HEK293T (cell line): ENCODE measurements at regions not wholly inside any gene's neighbourhood (a gene's known extent, or its start where the extent isn't known, plus 50 kb on each side); places are given as distances from the start of the nearest gene placed in this dataset.

Experiments used
- CTCF ChIA-PET: fragments of 350-600 bp; formaldehyde crosslinking; extraction: SDS; loops from one replicate; lab custom pipeline; 2021; ENCODE audit warnings: antibody characterized with exemption, inconsistent platforms; lab: Yijun Ruan, JAX
- POLR2A ChIA-PET: fragments of 350-600 bp; formaldehyde crosslinking; extraction: SDS; loops from one replicate; lab custom pipeline; 2020; ENCODE audit warnings: antibody characterized with exemption, inconsistent platforms; lab: Yijun Ruan, JAX
- DNase-seq: peaks from one replicate; pipeline ENCODE4 v3.0.0; 2012; ENCODE audit warnings: mixed read lengths; ENCODE audit errors: extremely low spot score
- ARNT ChIP-seq: fragments of 450-650 bp; IDR thresholded peaks from 2 replicates; pipeline ENCODE4 v1.6.1; 2017; ENCODE audit warnings: mild to moderate bottlenecking
- BHLHE40 ChIP-seq: fragments of 450-650 bp; IDR thresholded peaks from 2 replicates; pipeline ENCODE4 v1.6.1; 2016; ENCODE audit warnings: mild to moderate bottlenecking, moderate library complexity, borderline replicate concordance
- CTBP1 ChIP-seq: fragments of 450-650 bp; IDR thresholded peaks from 2 replicates; pipeline ENCODE4 v1.6.1; 2016; ENCODE audit warnings: borderline replicate concordance
- ELF4 ChIP-seq: fragments of 450-650 bp; IDR thresholded peaks from 2 replicates; pipeline ENCODE4 v1.6.1; 2017; ENCODE audit warnings: antibody characterized with exemption
- FOXA1 ChIP-seq: fragments of 450-650 bp; IDR thresholded peaks from 2 replicates; pipeline ENCODE4 v1.6.1; 2016; ENCODE audit warnings: mild to moderate bottlenecking
- FOXK2 ChIP-seq: fragments of 450-650 bp; IDR thresholded peaks from 2 replicates; pipeline ENCODE4 v1.6.1; 2016; ENCODE audit warnings: mild to moderate bottlenecking
- FOXM1 ChIP-seq: fragments of 450-650 bp; IDR thresholded peaks from 2 replicates; pipeline ENCODE4 v1.6.1; 2017; ENCODE audit warnings: mild to moderate bottlenecking, borderline replicate concordance
- HDGF ChIP-seq: fragments of 450-650 bp; IDR thresholded peaks from 2 replicates; pipeline ENCODE4 v1.6.1; 2017; ENCODE audit warnings: antibody characterized with exemption, borderline replicate concordance
- L3MBTL2 ChIP-seq: fragments of 450-650 bp; conservative IDR thresholded peaks from 2 replicates; pipeline ENCODE4 v1.6.1; 2016; ENCODE audit warnings: mild to moderate bottlenecking
- LEF1 ChIP-seq: fragments of 450-650 bp; IDR thresholded peaks from 2 replicates; pipeline ENCODE4 v1.6.1; 2017; ENCODE audit warnings: mild to moderate bottlenecking, borderline replicate concordance
- NFRKB ChIP-seq: fragments of 450-650 bp; IDR thresholded peaks from 2 replicates; pipeline ENCODE4 v1.6.1; 2016; ENCODE audit warnings: mild to moderate bottlenecking, moderate library complexity
- SP1 ChIP-seq: fragments of 450-650 bp; IDR thresholded peaks from 2 replicates; pipeline ENCODE4 v1.6.1; 2017
- SUZ12 ChIP-seq: fragments of 450-650 bp; IDR thresholded peaks from 2 replicates; pipeline ENCODE4 v1.6.1; 2016; ENCODE audit warnings: mild to moderate bottlenecking
- TARDBP ChIP-seq: fragments of 450-650 bp; IDR thresholded peaks from 2 replicates; pipeline ENCODE4 v1.6.1; 2016
- ZNF384 ChIP-seq: fragments of 450-650 bp; IDR thresholded peaks from 2 replicates; pipeline ENCODE4 v1.6.1; 2016
- TF ChIP-seq, protein P1 (sequence below): fragments of 450-650 bp; IDR thresholded peaks from 2 replicates; pipeline ENCODE4 v1.6.1; 2016

DNA sequence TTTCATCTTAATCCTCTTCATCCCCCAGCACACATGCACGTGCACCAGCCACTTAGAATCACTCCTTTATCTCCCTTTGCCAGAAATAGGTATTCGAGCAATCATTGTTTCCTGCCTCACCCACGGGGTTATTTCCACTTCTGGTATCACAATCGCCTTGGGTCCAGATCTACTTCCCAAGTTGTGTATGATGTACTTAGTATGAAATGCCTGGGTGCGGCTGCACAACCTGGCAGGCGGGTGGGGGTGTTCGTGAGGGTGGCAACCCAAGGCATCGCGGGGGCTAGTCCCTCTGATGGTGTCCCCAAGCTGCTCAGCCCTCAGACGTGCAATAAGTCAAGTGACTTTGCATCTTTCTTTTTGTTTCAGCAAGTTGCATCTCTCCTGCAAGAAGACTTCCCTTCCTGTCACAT is 475.6 kb downstream of the MIAT start:
- TF ChIP-seq BHLHE40 = no peak
- TF ChIP-seq L3MBTL2 = no peak
- TF ChIP-seq ZNF384 = no peak
- no peak for TF ChIP-seq ELF4
- TF ChIP-seq NFRKB = no peak
- TF ChIP-seq ARNT = no peak
- no peak for TF ChIP-seq FOXA1
- CTCF ChIA-PET = no interaction called here
- no peak for DNase-seq
- POLR2A ChIA-PET = no interaction called here

DNA sequence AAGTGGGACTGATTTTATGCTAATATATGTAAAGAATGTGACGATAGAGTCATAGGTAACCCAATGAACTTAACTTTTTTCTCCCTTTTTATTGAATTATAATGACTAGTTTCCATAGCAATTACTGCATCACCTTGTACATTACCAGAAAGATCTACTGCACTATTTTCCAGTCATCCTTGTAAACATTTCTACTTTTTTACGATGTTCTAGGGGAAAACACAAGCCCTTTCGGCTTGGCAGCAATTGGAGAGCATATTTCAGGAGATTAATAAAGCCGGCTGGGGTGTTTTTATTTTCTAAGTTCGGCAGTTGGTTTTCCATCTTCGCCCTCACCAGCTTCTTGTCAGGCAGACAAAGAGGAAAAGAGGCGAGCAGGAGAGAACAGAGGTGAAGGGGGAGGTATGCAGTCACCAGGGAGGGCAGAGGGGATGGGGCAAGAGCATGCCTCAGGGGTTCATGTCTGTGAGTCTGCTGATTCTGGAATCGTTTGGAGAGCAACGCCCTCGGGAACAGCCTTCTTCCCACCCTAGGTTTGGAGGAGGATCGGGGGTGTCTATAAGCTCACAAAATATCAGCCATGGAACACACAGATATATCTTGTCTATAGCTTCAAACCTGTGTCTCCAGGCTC is 476.4 kb downstream of the MIAT start:
- ChIA-PET CTCF (no interaction called here), POLR2A (no interaction called here)
- TF ChIP-seq SP1 = no peak
- TF ChIP-seq, protein P1, sequence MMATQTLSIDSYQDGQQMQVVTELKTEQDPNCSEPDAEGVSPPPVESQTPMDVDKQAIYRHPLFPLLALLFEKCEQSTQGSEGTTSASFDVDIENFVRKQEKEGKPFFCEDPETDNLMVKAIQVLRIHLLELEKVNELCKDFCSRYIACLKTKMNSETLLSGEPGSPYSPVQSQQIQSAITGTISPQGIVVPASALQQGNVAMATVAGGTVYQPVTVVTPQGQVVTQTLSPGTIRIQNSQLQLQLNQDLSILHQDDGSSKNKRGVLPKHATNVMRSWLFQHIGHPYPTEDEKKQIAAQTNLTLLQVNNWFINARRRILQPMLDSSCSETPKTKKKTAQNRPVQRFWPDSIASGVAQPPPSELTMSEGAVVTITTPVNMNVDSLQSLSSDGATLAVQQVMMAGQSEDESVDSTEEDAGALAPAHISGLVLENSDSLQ = no peak
- TF ChIP-seq HDGF = no peak

DNA sequence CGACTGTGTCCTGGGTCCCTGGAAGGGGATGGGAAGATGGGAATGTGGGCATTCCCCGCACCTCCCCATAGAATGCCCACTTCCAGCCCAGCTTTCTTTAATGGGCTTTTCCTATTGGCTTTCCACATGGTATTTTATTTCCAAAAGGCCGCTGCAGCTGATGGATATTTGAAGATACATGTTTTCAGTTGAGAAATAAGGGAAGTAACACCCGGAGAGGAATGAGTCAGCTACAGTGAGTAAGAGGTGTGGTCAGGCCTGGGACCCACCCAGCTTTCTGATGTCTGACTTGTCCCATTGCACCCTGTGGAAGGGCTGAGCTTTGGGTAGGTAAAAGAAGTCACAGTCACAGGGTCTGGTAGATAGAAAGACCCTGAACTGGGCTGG is 476.9 kb downstream of the MIAT start:
- no peak for DNase-seq
- ChIA-PET POLR2A (no interaction called here), CTCF (no interaction called here)
- TF ChIP-seq FOXK2 (no peak), L3MBTL2 (no peak), BHLHE40 (no peak), SP1 (no peak), ELF4 (no peak), FOXA1 (no peak), CTBP1 (no peak), FOXM1 (no peak), HDGF (no peak), ZNF384 (no peak), LEF1 (no peak), ARNT (no peak), NFRKB (no peak)

More for the DNA sequence above, 476.4 kb downstream of the MIAT start:
- no peak for DNase-seq

DNA sequence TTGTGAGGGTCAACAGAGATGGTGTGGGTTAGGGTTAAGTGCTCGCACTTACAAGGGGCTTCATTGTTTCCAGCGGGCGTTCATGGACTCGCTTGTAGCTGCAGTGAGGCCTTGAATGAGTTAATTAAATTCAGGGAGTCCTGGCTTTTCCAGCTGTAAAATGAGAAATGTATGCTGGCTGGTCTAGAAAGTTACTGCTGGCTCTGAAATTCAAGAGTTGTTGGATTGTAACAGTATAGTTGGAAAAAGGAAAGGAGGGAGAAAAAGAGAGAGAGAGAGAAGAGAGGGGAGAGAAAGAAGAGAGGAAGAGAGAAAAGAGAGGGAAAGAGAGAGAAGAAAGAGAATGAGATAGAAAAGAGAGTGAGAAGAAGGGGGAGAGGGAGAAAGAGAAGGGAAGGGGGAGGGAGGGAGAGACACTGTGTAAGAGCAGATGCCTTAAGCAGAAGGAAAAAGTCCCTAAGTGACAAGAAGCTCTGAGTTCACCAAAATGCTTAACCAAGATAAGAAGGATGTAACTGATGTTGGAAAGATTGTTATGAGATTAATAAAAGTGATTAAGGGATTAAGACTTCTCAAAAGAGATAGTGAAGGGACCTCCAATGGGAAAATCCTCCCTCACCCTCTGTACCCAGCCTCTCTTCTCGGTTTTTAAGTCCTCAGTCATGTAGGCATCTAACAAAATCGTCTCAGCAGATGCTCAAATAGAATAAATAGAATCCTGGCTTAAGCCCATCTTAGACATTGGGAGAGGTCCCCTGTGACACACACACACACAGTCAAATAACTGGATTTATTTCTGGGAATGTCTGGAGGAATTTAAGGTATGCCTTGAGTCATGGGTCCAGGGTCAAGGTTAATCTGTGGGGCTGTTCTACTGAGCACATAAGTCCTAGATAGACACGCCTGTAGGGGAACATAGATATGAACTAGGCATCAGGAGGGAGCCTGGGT is 477.9 kb downstream of the MIAT start:
- ChIA-PET CTCF (no interaction called here), POLR2A (no interaction called here)
- TF ChIP-seq TARDBP (no peak), ZNF384 (no peak), FOXK2 (no peak), SUZ12 (no peak)
- DNase-seq = no peak

DNA sequence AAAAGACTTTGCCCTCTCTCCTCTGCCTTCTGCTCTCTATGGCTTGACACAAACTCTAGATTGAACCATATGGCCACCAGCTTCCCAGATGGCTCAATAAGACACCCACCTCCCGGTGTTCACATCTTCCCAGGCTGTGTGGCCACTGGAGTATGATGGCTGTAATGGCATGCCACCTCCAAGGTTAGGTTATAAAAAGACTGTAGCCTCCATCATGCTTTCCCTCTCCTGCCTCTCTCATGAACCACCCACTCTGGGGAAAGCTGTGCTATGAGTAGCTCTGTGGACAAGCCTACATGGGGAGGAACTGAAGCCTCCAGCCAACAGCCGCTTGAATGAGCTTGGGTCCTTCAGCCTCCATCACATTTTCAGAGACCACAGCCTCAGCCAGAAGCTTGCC is 479.2 kb downstream of the MIAT start:
- TF ChIP-seq ARNT (no peak), FOXK2 (no peak), FOXM1 (no peak), L3MBTL2 (no peak), BHLHE40 (no peak), ELF4 (no peak), FOXA1 (no peak), CTBP1 (no peak), LEF1 (no peak), NFRKB (no peak), HDGF (no peak), ZNF384 (no peak), TARDBP (no peak), SUZ12 (no peak), SP1 (no peak)
- TF ChIP-seq, protein P1 = no peak
- no peak for DNase-seq
- ChIA-PET POLR2A (no interaction called here), CTCF (no interaction called here)

DNA sequence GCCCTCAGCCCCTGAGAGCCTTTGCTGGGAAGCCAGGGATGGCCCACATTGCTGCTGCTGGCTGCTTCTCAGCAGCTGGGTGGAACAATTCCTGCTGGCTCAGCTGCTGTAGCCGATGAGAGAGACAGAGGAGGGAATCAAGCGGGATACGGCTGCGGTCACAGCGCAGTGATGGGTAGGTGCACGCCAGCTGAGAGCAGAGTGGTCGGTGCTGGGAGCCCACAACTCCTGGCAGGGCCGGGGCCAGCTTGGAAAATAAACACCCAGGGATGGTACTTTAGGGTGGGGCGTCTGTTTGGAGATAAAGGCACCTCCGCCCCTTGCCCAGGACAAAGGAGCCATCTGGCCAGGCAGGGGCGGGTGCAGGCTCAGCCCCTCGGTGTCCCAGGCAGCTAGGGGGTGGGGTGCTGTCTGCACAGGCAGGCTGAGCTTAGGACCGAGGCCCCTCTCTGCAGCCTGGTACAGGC is 480.5 kb downstream of the MIAT start:
- ChIA-PET CTCF (interaction anchor here (0.7 kb wide), 1 partner anchor 586 kb away, joined by 3 read pairs; no protein-coding TSS in a partner anchor), POLR2A (interaction anchor here (1.3 kb wide), 1 partner anchor 9 kb away, joined by 3 read pairs; no protein-coding TSS in a partner anchor)
- no peak for DNase-seq
- TF ChIP-seq HDGF (no peak), FOXM1 (no peak), ARNT (no peak), LEF1 (no peak), FOXK2 (no peak), FOXA1 (no peak), BHLHE40 (no peak)
- TF ChIP-seq, protein P1 = no peak
